GM06990 (cell line): ENCODE measurements at regions not wholly inside any gene's neighbourhood (a gene's known extent, or its start where the extent isn't known, plus 50 kb on each side); places are given as distances from the start of the nearest gene placed in this dataset.

Source experiments
- DNase-seq: peaks from one replicate; pipeline ENCODE4 v3.0.0-alpha.2; 2011; ENCODE audit not compliant: insufficient read length; ENCODE audit errors: extremely low read depth
- H3K27me3 ChIP-seq: replicated peaks from 2 replicates; pipeline ENCODE4 v1.6.0; 2011; ENCODE audit warnings: low read length; ENCODE audit not compliant: control insufficient read depth, insufficient read depth
- H3K36me3 ChIP-seq: 2 replicates; pipeline ENCODE4 v1.5.1; 2011; ENCODE audit warnings: low read length; ENCODE audit not compliant: control insufficient read depth, insufficient read depth
- H3K4me3 ChIP-seq: replicated peaks from 2 replicates; pipeline ENCODE4 v1.5.1; 2011; ENCODE audit warnings: low read depth, mild to moderate bottlenecking, control low read depth, low read length
- CTCF ChIP-seq: IDR thresholded peaks from 2 replicates; pipeline ENCODE4 v1.5.1; 2011; ENCODE audit warnings: low read length, control low read depth, mild to moderate bottlenecking, inconsistent platforms; ENCODE audit not compliant: insufficient read depth, poor library complexity, severe bottlenecking

DNA sequence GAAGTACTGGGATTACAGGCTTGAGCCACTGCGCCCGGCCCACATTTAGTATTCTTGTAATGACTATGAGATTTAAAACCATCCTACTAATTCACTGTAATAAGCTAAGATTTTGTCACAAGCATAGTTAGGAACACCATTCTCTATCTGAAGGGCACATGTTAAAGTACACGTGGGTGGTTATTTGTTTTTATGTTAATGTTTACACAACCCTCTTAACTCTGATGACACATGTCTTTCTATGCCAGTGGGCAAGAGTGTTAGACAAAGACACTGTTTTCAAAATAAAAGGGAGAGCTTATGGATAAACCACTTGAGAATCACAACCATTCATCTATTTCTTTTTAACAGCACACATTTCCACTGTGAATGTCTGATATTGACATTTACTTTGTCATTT is 537.6 kb upstream of the IL12A start:
- no peak overlapping the region for H3K4me3 ChIP-seq
- no peak for TF ChIP-seq CTCF
- no peaks in the 10 kb centered on the region for H3K36me3 ChIP-seq
- no peaks in the 10 kb centered on the region; the same call in 1 of the 2 replicates for H3K27me3 ChIP-seq
- no peak for DNase-seq

DNA sequence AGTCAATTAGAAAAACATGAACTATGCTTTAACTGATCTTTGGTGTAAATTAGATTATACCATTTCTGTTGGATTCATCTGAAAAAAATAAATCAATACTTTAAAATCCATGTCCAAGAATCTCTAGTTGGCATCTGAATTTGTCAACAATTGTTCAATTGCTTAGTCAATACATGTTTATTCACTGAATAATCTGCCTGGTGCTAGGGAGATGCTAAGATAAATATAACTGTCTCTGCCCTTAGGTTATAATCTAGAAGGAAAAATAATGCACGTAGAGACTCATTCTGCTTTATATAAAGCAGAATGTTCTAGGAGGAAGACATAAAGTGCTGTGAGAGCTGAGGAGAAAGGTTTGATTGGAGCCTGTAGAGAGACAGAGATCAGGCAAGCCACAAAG is 537.2 kb upstream of the IL12A start:
- TF ChIP-seq CTCF = no peak
- DNase-seq = no peak
- no peak overlapping the region for H3K4me3 ChIP-seq
- H3K27me3 ChIP-seq = no peaks in the 10 kb centered on the region; the same call in 1 of the 2 replicates
- no peaks in the 10 kb centered on the region for H3K36me3 ChIP-seq

DNA sequence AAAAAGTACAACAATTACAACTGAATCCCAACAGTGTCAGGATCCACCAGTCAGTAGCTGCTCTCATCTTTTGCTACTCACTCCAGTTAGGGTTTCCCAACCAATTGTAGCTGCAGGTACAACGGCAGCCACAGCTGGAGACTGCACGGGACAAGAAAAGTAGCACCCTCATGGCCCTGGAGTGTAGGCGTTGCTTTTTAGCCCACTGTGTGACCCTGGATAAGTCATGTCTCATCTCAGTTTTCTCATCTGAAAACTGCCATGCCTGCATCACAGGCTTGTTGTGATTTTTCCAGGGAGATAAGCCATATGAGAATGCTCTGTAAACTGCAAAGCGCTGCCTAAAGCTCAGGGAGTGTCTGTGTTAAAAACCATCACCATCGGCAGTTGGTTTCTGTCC is 535.6 kb upstream of the IL12A start:
- Histone ChIP-seq H3K36me3 (no peaks in the 10 kb centered on the region), H3K4me3 (no peak overlapping the region), H3K27me3 (no peaks in the 10 kb centered on the region)
- TF ChIP-seq CTCF = no peak
- DNase-seq = no peak

DNA sequence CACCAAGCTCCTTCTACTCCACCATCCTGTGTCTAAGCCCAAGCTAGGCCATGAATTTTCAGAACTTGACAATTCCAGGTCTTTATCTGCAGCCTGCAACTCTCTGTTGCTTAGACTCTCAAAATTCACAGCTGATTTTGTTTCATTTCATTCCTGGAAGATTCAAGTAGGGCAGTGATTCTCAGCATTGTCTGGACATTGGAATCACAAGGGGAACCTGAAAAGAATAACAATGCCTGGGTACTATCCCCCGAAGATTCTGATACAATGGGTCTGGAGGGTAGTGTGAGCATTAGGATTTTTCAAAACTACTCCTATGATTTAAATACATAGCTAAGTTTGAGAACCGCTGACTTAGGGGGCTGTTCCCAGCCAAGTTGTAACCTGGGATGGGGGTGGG is 534.7 kb upstream of the IL12A start:
- no peak for TF ChIP-seq CTCF
- no peaks in the 10 kb centered on the region for H3K27me3 ChIP-seq
- H3K36me3 ChIP-seq = no peaks in the 10 kb centered on the region
- no peak for DNase-seq
- no peak overlapping the region for H3K4me3 ChIP-seq

DNA sequence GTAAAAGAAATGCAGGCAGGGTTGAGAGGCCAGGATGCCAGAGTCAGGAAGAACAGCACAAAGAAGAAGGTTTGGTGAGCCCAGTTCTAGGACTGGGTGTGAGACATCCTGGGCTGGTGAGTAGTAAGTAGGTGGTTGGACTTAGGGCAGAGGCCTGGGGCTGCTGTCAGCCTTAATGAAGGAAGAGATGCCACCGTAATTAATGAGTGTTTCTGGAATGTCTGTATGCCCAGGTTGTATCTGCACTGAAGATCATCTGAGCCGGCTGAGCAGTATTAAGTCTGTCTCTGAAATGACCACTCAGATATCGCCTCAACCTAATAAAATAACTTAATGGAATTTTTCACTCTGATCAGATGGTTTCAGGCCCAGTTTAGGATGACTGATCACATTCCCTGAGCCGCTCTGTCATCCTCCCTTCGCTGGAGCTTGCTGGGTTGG is 532.9 kb upstream of the IL12A start:
- no peaks in the 10 kb centered on the region for H3K36me3 ChIP-seq
- H3K27me3 ChIP-seq = no peaks in the 10 kb centered on the region
- DNase-seq = no peak

More for the DNA sequence above, 532.9 kb upstream of the IL12A start:
- no peak for TF ChIP-seq CTCF
- no peak overlapping the region for H3K4me3 ChIP-seq
